ENCODE measurements at regions not wholly inside any gene's neighbourhood (a gene's known extent, or its start where the extent isn't known, plus 50 kb on each side); places are given as distances from the start of the nearest gene placed in this dataset.
"Not testable (repeated sequence)": the region's sequence is repeated elsewhere in the genome, so short reads cannot be mapped to it uniquely, and the experiment has no call there.

- DNase-seq, result no peak
Measured at GRCh38 chr21:28598214-28598613, 394.5 kb downstream of the LTN1 start.

- no peak for DNase-seq
Measured at GRCh38 chr21:28592205-28592865, 400.3 kb downstream of the LTN1 start.

- DNase-seq, result no peak
Measured at GRCh38 chr21:28590676-28591075, 402.0 kb downstream of the LTN1 start.

- DNase-seq, result no peak
Measured at GRCh38 chr21:28590026-28590425, 402.7 kb downstream of the LTN1 start.

- DNase-seq, result no peak
Measured at GRCh38 chr21:28588997-28589396, 403.7 kb downstream of the LTN1 start.

- DNase-seq, result no peak
Measured at GRCh38 chr21:28587748-28588147, 404.9 kb downstream of the LTN1 start.

- DNase-seq, result no peak
Measured at GRCh38 chr21:28581976-28582375, 410.7 kb downstream of the LTN1 start.

- DNase-seq, result not testable (repeated sequence)
Measured at GRCh38 chr21:28581311-28581731, 411.4 kb downstream of the LTN1 start.

- DNase-seq, result no peak
Measured at GRCh38 chr21:28580585-28580984, 412.1 kb downstream of the LTN1 start.

- DNase-seq, result peak in 2 of 56 donors; percentile 1 to 4
Measured at GRCh38 chr21:28579986-28580550, 412.6 kb downstream of the LTN1 start.

- peak in 1 of 56 donors; percentile 1 for DNase-seq
Measured at GRCh38 chr21:28568692-28569091, 424.0 kb downstream of the LTN1 start.

- not testable (repeated sequence) for DNase-seq
Measured at GRCh38 chr21:28563933-28564332, 428.7 kb downstream of the LTN1 start.

- DNase-seq, result no peak
Measured at GRCh38 chr21:28561772-28562171, 430.9 kb downstream of the LTN1 start.

GRCh38 chr21:28554660-28555475 lies 437.8 kb downstream of the LTN1 start:
- DNase-seq, result no peak

GRCh38 chr21:28550057-28550825 lies 442.4 kb downstream of the LTN1 start:
- DNase-seq, result no peak

- DNase-seq, result no peak
Measured at GRCh38 chr21:28548291-28548690, 444.4 kb downstream of the LTN1 start.

GRCh38 chr21:28547766-28548165 lies 444.9 kb downstream of the LTN1 start:
- DNase-seq, result no peak

GRCh38 chr21:28543975-28544374 lies 448.7 kb downstream of the LTN1 start:
- DNase-seq, result no peak

GRCh38 chr21:28541371-28542112 lies 451.1 kb downstream of the LTN1 start:
- DNase-seq, result no peak

GRCh38 chr21:28540514-28540913 lies 452.2 kb downstream of the LTN1 start:
- no peak for DNase-seq

GRCh38 chr21:28539623-28539988 lies 453.1 kb downstream of the LTN1 start:
- no peak for DNase-seq
